Esophagus muscularis mucosa (tissue), 4 donors: ENCODE measurements at regions not wholly inside any gene's neighbourhood (a gene's known extent, or its start where the extent isn't known, plus 50 kb on each side); places are given as distances from the start of the nearest gene placed in this dataset.
"Not testable (repeated sequence)": the region's sequence is repeated elsewhere in the genome, so short reads cannot be mapped to it uniquely, and the experiment has no call there.

Experiments used
- DNase-seq: peaks from one replicate; pipeline ENCODE4 v3.0.0-alpha.2; 2017; ENCODE audit errors: extremely low spot score
- H3K27ac ChIP-seq, 4 donors: fragments of 200-600 bp; sonication (generic); replicated peaks in 1 of 4; 1 replicate in 3 of 4; 2 replicates in 1 of 4; pipeline ENCODE4 v1.5.1; 2016 to 2019; ENCODE audit warnings: mild to moderate bottlenecking in 1 of 4
- H3K27me3 ChIP-seq, 4 donors: fragments of 200-600 bp; sonication (generic); one replicate each; pipeline versions ENCODE4 v1.5.1 to v1.6.0; 2016 to 2019
- H3K36me3 ChIP-seq, 4 donors: fragments of 200-600 bp; sonication (generic); one replicate each; pipeline ENCODE4 v1.5.1; 2016 to 2019
- H3K4me1 ChIP-seq, 4 donors: fragments of 200-600 bp; sonication (generic); one replicate each; pipeline ENCODE4 v1.5.1; 2016 to 2019
- H3K4me3 ChIP-seq, 4 donors: fragments of 200-600 bp; sonication (generic); 1 replicate in 2 of 4; 2 replicates in 2 of 4; pipeline ENCODE4 v1.5.1; 2016 to 2019; ENCODE audit warnings: mild to moderate bottlenecking in 4 of 4, moderate library complexity in 1 of 4
- H3K9me3 ChIP-seq, 4 donors: fragments of 200-600 bp; sonication (generic); 1 replicate in 3 of 4; 2 replicates in 1 of 4; pipeline ENCODE4 v1.5.1; 2016 to 2019
- EP300 ChIP-seq: sonication (generic); formaldehyde crosslinking; IDR thresholded peaks from one replicate; pipeline ENCODE4 v1.6.1; 2017; ENCODE audit warnings: antibody characterized with exemption
- POLR2A ChIP-seq: fragments of 450-650 bp; IDR thresholded peaks from one replicate; pipeline ENCODE4 v1.6.1; 2017; ENCODE audit warnings: antibody characterized with exemption, moderate library complexity, mild to moderate bottlenecking, low read depth
- POLR2AphosphoS5 ChIP-seq, 2 donors: sonication (generic); formaldehyde crosslinking; IDR thresholded peaks; one replicate each; pipeline ENCODE4 v1.6.1; 2017; ENCODE audit warnings: antibody characterized with exemption in 2 of 2
- WGBS: methylation state at CpG from one replicate; pipeline ENCODE4 v1.1.5; 2018; 5-methylcytosine and 5-hydroxymethylcytosine counted together
- intact Hi-C: fragments of 100-400 bp; cut with DNase I; formaldehyde crosslinking; loops from one replicate; pipeline ENCODE4 v1.15.1; 2023
- TF ChIP-seq, protein P1 (sequence below), 3 experiments: fragments of 200-600 bp in 2 of 3; fragments of 450-650 bp in 1 of 3; sonication (generic) in 2 of 3; IDR thresholded peaks; one replicate each; pipeline ENCODE4 v1.5.1; 2017 to 2019; ENCODE audit warnings: antibody characterized with exemption in 3 of 3, mild to moderate bottlenecking in 2 of 3, moderate library complexity in 1 of 3

DNA sequence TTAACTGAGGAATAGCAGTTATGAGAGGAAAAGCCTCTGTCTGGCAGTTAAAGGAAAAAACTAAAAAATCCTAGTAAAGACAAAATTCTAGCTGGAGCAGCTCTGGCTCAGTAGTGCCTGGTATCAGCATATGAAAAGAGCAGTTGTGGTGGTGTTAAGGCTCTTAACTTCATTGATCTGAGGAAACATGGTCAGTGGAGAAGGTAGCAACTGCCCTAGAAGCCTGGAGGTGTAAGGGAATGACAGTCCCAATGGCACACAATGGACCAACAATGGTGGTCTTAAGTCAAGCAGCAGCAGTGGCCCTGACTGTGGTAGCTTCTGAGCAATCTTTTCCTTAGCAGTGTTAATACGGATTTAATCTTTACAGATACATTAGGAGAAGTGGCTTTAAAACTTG lies 189.6 kb upstream of the POF1B start:
- H3K4me1 ChIP-seq, result no peaks in the 10 kb centered on the region
- WGBS, result 48% methylated on average over 1 of the region's 1 CpG
- no peak overlapping the region for H3K27ac ChIP-seq
- no peak overlapping the region for H3K4me3 ChIP-seq
- DNase-seq, result no peak
- H3K27me3 ChIP-seq, result no peaks in the 10 kb centered on the region
- no peaks in the 10 kb centered on the region for H3K36me3 ChIP-seq
- intact Hi-C loops, result no loop called here
- no peak for TF ChIP-seq POLR2AphosphoS5 (IDR thresholded peaks at IDR 0.05)
- no peaks in the 10 kb centered on the region for H3K9me3 ChIP-seq

DNA sequence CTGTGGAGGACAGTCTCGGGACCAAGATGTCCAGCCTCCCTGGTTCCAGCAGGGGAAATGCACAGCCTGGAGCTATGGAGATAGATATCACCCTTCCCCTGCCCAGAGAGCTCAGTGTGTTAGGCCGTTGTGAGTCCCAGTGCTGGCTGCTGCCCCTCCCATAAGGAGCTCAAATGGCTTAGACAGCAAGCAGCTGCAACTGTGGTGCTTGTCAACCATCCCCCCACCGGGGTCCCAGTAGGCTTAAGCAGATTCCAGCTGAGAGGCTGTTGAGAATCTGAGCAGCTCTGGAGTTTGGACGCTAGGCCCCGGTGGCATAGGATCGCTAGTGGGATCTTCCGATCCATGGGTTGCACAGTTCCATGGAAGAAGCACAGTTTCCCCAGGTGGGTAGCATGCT lies 181.8 kb upstream of the POF1B start:
- DNase-seq, result no peak
- Histone ChIP-seq H3K27ac (no peak overlapping the region), H3K9me3 (no peaks in the 10 kb centered on the region), H3K36me3 (no peaks in the 10 kb centered on the region), H3K4me3 (no peak overlapping the region), H3K4me1 (no peaks in the 10 kb centered on the region), H3K27me3 (no peaks in the 10 kb centered on the region)
- intact Hi-C loops, result no loop called here
- TF ChIP-seq, protein P1, sequence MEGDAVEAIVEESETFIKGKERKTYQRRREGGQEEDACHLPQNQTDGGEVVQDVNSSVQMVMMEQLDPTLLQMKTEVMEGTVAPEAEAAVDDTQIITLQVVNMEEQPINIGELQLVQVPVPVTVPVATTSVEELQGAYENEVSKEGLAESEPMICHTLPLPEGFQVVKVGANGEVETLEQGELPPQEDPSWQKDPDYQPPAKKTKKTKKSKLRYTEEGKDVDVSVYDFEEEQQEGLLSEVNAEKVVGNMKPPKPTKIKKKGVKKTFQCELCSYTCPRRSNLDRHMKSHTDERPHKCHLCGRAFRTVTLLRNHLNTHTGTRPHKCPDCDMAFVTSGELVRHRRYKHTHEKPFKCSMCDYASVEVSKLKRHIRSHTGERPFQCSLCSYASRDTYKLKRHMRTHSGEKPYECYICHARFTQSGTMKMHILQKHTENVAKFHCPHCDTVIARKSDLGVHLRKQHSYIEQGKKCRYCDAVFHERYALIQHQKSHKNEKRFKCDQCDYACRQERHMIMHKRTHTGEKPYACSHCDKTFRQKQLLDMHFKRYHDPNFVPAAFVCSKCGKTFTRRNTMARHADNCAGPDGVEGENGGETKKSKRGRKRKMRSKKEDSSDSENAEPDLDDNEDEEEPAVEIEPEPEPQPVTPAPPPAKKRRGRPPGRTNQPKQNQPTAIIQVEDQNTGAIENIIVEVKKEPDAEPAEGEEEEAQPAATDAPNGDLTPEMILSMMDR (IDR thresholded peaks at IDR 0.05), result no peak
- TF ChIP-seq EP300 (no peak), POLR2AphosphoS5 (IDR thresholded peaks at IDR 0.05) (no peak), POLR2A (no peak)
- WGBS, result 75% methylated on average over 4 of the region's 7 CpGs

DNA sequence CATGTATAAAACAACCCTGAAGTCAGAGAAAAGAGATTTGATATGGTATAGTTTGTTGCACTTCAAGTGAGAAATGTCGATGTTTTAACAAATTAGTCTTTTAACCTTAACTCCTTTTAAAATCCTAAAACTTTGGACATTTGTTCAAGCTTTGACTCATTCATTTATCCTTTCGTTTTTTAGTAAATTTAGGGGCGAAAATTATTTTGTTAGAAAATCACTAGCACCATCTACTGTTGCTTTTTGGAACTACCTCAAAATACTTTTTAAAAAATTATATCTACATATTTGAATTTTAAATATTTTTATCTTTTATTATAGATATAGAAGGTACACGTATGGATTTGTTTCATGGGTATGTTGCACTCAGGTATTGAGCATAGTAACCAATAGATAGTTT lies 165.1 kb upstream of the POF1B start:
- intact Hi-C loops, result loop anchor here (5.0 kb wide), 1 partner anchor 432 kb away; no protein-coding TSS in a partner anchor
- WGBS, result 7% methylated on average over 4 of the region's 4 CpGs
- TF ChIP-seq EP300 (no peak), POLR2A (no peak), POLR2AphosphoS5 (IDR thresholded peaks at IDR 0.05) (no peak)
- TF ChIP-seq, protein P1 (IDR thresholded peaks at IDR 0.05), result peak in 2 of 3 experiments; percentile 34 to 43
- no peaks in the 10 kb centered on the region for H3K36me3 ChIP-seq
- H3K9me3 ChIP-seq, result no peaks in the 10 kb centered on the region
- no peak overlapping the region for H3K4me3 ChIP-seq
- no peak for DNase-seq
- H3K27ac ChIP-seq, result no peak overlapping the region
- H3K4me1 ChIP-seq, result no peaks in the 10 kb centered on the region
- peaks cover 0 to 3% (median 0%) of the 10 kb centered on the region in 4 donors for H3K27me3 ChIP-seq

DNA sequence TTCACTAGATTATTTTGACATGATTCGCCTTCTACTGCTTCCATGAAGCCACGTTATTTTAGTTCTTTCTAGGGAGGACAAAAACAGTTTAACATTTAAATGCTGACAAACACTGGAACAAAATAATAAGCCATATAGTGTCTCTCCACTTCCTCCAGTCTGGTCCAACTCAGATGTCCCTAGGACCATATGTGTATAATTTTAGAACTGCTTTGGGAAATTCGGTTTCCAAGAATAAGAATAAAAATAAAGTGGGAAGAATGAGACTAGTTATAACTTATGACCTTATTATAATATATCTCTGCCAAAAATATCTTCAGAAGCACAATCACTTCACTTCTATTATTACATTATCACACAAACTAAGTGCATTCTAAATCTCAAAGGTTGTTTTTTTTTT lies 164.4 kb upstream of the POF1B start:
- intact Hi-C loops, result no loop called here
- Histone ChIP-seq H3K27me3 (peaks cover 0 to 3% (median 0%) of the 10 kb centered on the region in 4 donors), H3K27ac (no peak overlapping the region), H3K4me3 (no peak overlapping the region), H3K9me3 (no peaks in the 10 kb centered on the region), H3K4me1 (no peaks in the 10 kb centered on the region), H3K36me3 (no peaks in the 10 kb centered on the region)
- 59% methylated on average over 3 of the region's 3 CpGs for WGBS
- TF ChIP-seq EP300 (no peak), POLR2A (no peak), POLR2AphosphoS5 (IDR thresholded peaks at IDR 0.05) (no peak)
- TF ChIP-seq, protein P1 (IDR thresholded peaks at IDR 0.05), result no peak
- no peak for DNase-seq

DNA sequence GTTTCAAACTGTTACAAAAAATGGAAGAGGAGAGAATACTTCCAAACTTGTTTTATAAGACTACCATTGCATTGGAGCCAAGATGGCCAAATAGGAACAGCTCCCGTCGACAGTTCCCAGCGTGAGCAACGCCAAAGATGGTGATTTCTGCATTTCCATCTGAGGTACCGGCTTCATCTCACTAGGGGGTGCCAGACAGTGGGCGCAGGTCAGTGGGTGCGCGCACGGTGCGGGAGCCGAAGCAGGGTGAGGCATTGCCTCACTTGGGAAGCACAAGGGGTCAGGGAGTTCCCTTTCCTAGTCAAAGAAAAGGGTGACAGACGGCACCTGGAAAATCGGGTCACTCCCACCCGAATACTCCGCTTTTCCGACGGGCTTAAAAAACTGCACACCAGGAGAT lies 149.7 kb upstream of the POF1B start:
- DNase-seq, H3K9me3 ChIP-seq, H3K27ac ChIP-seq, intact Hi-C loops, H3K4me3 ChIP-seq, H3K36me3 ChIP-seq, H3K4me1 ChIP-seq, H3K27me3 ChIP-seq: not testable (repeated sequence)
- 80% methylated on average over 14 of the region's 17 CpGs for whole genome bisulfite sequencing

DNA sequence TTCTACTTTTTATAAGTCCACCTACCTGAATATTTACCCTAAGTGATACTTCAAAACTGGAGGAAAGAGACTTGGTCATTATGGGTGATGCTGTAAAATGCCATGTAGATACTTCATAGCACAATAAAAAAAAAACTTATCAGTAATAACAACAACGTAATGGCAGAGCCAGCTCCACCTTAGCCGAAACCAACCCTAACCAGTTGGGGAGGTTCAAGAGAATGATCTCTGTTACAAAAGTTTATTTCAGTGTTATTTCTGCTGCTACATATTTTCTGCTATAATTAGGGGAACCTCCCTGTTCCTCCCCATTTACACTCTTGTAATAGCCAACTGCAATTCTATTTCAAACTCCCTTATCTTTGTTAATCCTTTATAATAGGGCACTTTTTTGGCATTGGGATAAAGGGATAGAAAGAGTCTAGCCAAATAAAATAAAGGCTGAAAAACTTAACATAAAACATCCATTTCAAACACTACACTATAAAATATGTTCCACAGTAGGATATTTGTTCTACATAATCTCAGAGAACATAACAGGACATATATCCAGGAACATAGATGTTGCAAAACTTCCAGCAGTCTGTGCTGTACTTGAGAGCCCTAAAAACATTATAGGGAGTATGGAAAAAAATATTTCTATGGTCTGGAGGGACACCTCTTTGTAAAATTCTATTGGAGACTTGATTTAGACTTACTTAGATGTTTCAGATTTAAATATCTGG lies 138.7 kb upstream of the POF1B start:
- intact Hi-C loops, result no loop called here
- no peak for DNase-seq
- Histone ChIP-seq H3K4me1 (no peaks in the 10 kb centered on the region), H3K36me3 (no peaks in the 10 kb centered on the region), H3K27ac (no peak overlapping the region), H3K27me3 (peaks cover 0 to 4% (median 0%) of the 10 kb centered on the region in 4 donors), H3K9me3 (no peaks in the 10 kb centered on the region), H3K4me3 (no peak overlapping the region)
- 81% methylated on average over 2 of the region's 2 CpGs for WGBS
- TF ChIP-seq, protein P1 (IDR thresholded peaks at IDR 0.05), result no peak
- no peak for TF ChIP-seq POLR2AphosphoS5 (IDR thresholded peaks at IDR 0.05)
- no peak for TF ChIP-seq EP300
- TF ChIP-seq POLR2A, result no peak
